ENCODE measurements at regions not wholly inside any gene's neighbourhood (a gene's known extent, or its start where the extent isn't known, plus 50 kb on each side); places are given as distances from the start of the nearest gene placed in this dataset.

GRCh38 chr5:82334085-82334692 is 56.0 kb upstream of the RPS23 start:
- H3K4me3 ChIP-seq (ENCODE audit: low read length) = no peak overlapping the region
- no peak for TF ChIP-seq CTCF (conservative IDR thresholded peaks at IDR 0.05; ENCODE audit: low read depth, low read length)
- DNase-seq (ENCODE audit: low read depth) = peak; percentile 47

- TF ChIP-seq CTCF (conservative IDR thresholded peaks at IDR 0.05; ENCODE audit: low read depth, low read length) = no peak
- DNase-seq (ENCODE audit: low read depth) = no peak
- H3K4me3 ChIP-seq (ENCODE audit: low read length) = no peak overlapping the region
These were observed 54.9 kb upstream of the RPS23 start for GRCh38 chr5:82332886-82333615.

- no peak overlapping the region for H3K4me3 ChIP-seq (ENCODE audit: low read length)
- no peak for DNase-seq (ENCODE audit: low read depth)
- TF ChIP-seq CTCF (conservative IDR thresholded peaks at IDR 0.05; ENCODE audit: low read depth, low read length) = no peak
These were observed 54.1 kb upstream of the RPS23 start for GRCh38 chr5:82332064-82332855.

GRCh38 chr5:82331557-82331956 is 53.4 kb upstream of the RPS23 start:
- DNase-seq (ENCODE audit: low read depth) = no peak
- no peak for TF ChIP-seq CTCF (conservative IDR thresholded peaks at IDR 0.05; ENCODE audit: low read depth, low read length)
- no peak overlapping the region for H3K4me3 ChIP-seq (ENCODE audit: low read length)

- no peak for TF ChIP-seq CTCF (conservative IDR thresholded peaks at IDR 0.05; ENCODE audit: low read depth, low read length)
- H3K4me3 ChIP-seq (ENCODE audit: low read length) = no peak overlapping the region
- DNase-seq (ENCODE audit: low read depth) = no peak
These were observed 52.5 kb upstream of the RPS23 start for GRCh38 chr5:82330530-82331270.

- H3K4me3 ChIP-seq (ENCODE audit: low read length) = no peak overlapping the region
- DNase-seq (ENCODE audit: low read depth) = no peak
- no peak for TF ChIP-seq CTCF (conservative IDR thresholded peaks at IDR 0.05; ENCODE audit: low read depth, low read length)
These were observed 51.2 kb upstream of the RPS23 start for GRCh38 chr5:82329393-82329792.

Measured in retinal pigment epithelial cell (primary cell).